Smooth muscle cell (in vitro differentiated cells): ENCODE measurements at regions not wholly inside any gene's neighbourhood (a gene's known extent, or its start where the extent isn't known, plus 50 kb on each side); places are given as distances from the start of the nearest gene placed in this dataset.
A peak's percentile ranks its signal among the peaks of the same experiment; 100 is the strongest.

Experiments used
- DNase-seq: peaks from one replicate; lab custom pipeline; 2025; ENCODE audit not compliant: unreplicated experiment; lab: John Stamatoyannopoulos, UW
- H2AFZ ChIP-seq: fragments of 200-600 bp; sonication (generic); 2 replicates; pipeline ENCODE4 v1.6.0; 2016; ENCODE audit warnings: antibody characterized with exemption, low read depth, mild to moderate bottlenecking
- H3F3A ChIP-seq: fragments of 200-600 bp; sonication (generic); 2 replicates; pipeline ENCODE4 v1.6.0; 2017; ENCODE audit warnings: antibody characterized with exemption, low read depth
- H3K27ac ChIP-seq: fragments of 200-600 bp; sonication (generic); 2 replicates; pipeline ENCODE4 v1.5.1; 2016; ENCODE audit warnings: low read depth, mild to moderate bottlenecking
- H3K27me3 ChIP-seq: fragments of 200-600 bp; sonication (generic); 2 replicates; pipeline ENCODE4 v1.6.1; 2016; ENCODE audit warnings: low read depth, mild to moderate bottlenecking
- H3K36me3 ChIP-seq: fragments of 200-600 bp; sonication (generic); 2 replicates; pipeline ENCODE4 v1.5.1; 2016; ENCODE audit warnings: low read depth
- H3K4me1 ChIP-seq: fragments of 200-600 bp; sonication (generic); 2 replicates; pipeline ENCODE4 v1.5.1; 2016; ENCODE audit warnings: low read depth
- H3K4me2 ChIP-seq: fragments of 200-600 bp; sonication (generic); 2 replicates; pipeline ENCODE4 v1.6.0; 2016; ENCODE audit warnings: mild to moderate bottlenecking
- H3K4me3 ChIP-seq: fragments of 200-600 bp; sonication (generic); 2 replicates; pipeline ENCODE4 v1.5.1; 2016; ENCODE audit warnings: mild to moderate bottlenecking
- H3K79me2 ChIP-seq: fragments of 200-600 bp; sonication (generic); 2 replicates; pipeline ENCODE4 v1.6.0; 2016; ENCODE audit warnings: low read depth, mild to moderate bottlenecking
- H3K9ac ChIP-seq: fragments of 200-600 bp; sonication (generic); 2 replicates; pipeline ENCODE4 v1.6.0; 2016; ENCODE audit warnings: low read depth
- H3K9me3 ChIP-seq: fragments of 200-600 bp; sonication (generic); replicated peaks from 2 replicates; pipeline ENCODE4 v1.5.1; 2016; ENCODE audit warnings: low read depth
- H4K20me1 ChIP-seq: fragments of 200-600 bp; sonication (generic); 2 replicates; pipeline ENCODE4 v1.6.0; 2016; ENCODE audit warnings: low read depth
- CTCF ChIP-seq: fragments of 200-600 bp; sonication (generic); IDR thresholded peaks from 2 replicates; pipeline ENCODE4 v1.5.1; 2017; ENCODE audit warnings: borderline replicate concordance, mild to moderate bottlenecking, antibody characterized with exemption; ENCODE audit not compliant: insufficient read depth, poor library complexity, severe bottlenecking
- WGBS: methylation state at CpG from one replicate; pipeline ENCODE4 v1.1.7; 2016; ENCODE audit warnings: low lambda C conversion rate; 5-methylcytosine and 5-hydroxymethylcytosine counted together

- Histone ChIP-seq H3K4me1 (peaks cover 6% of the 10 kb centered on the region), H3K27ac (no peak overlapping the region), H3K9ac (no peak overlapping the region), H3K79me2 (no peaks in the 10 kb centered on the region), H3K4me2 (no peak overlapping the region), H3K4me3 (no peak overlapping the region), H3F3A (peaks cover 9% of the 10 kb centered on the region), H4K20me1 (no peaks in the 10 kb centered on the region), H3K9me3 (no peaks in the 10 kb centered on the region), H3K36me3 (no peaks in the 10 kb centered on the region), H3K27me3 (no peaks in the 10 kb centered on the region), H2AFZ (no peak overlapping the region)
- no peak for DNase-seq
- WGBS: 87% methylated on average over 4 of the region's 4 CpGs
- no peak for TF ChIP-seq CTCF
These were observed 236.0 kb upstream of the DIO3 start for GRCh38 chr14:101325319-101325718.

GRCh38 chr14:101328412-101329028, 232.8 kb upstream of the DIO3 start:
- Histone ChIP-seq H4K20me1 (no peaks in the 10 kb centered on the region), H3F3A (peaks cover 9% of the 10 kb centered on the region), H3K27me3 (no peaks in the 10 kb centered on the region), H3K9ac (no peak overlapping the region), H3K4me2 (peak overlapping the region; percentile 18), H3K4me3 (no peak overlapping the region), H2AFZ (no peak overlapping the region), H3K36me3 (no peaks in the 10 kb centered on the region), H3K9me3 (no peaks in the 10 kb centered on the region), H3K4me1 (peaks cover 6% of the 10 kb centered on the region), H3K79me2 (no peaks in the 10 kb centered on the region), H3K27ac (peak overlapping the region; percentile 21)
- TF ChIP-seq CTCF: no peak
- WGBS: 62% methylated on average over 10 of the region's 10 CpGs
- DNase-seq: no peak

GRCh38 chr14:101330416-101331140, 230.7 kb upstream of the DIO3 start:
- no peaks in the 10 kb centered on the region for H3K27me3 ChIP-seq
- no peak overlapping the region for H2AFZ ChIP-seq
- no peaks in the 10 kb centered on the region for H3K9me3 ChIP-seq
- no peaks in the 10 kb centered on the region for H3K79me2 ChIP-seq
- no peak overlapping the region for H3K4me3 ChIP-seq
- H3F3A ChIP-seq: no peaks in the 10 kb centered on the region
- H4K20me1 ChIP-seq: no peaks in the 10 kb centered on the region
- DNase-seq: no peak
- H3K27ac ChIP-seq: no peak overlapping the region
- H3K36me3 ChIP-seq: no peaks in the 10 kb centered on the region
- no peak for TF ChIP-seq CTCF
- 92% methylated on average over 22 of the region's 22 CpGs for WGBS
- H3K9ac ChIP-seq: no peak overlapping the region
- H3K4me2 ChIP-seq: no peak overlapping the region
- peaks cover 20% of the 10 kb centered on the region for H3K4me1 ChIP-seq

GRCh38 chr14:101331141-101331525, 230.2 kb upstream of the DIO3 start:
- no peak overlapping the region for H3K27ac ChIP-seq
- no peaks in the 10 kb centered on the region for H3K9me3 ChIP-seq
- no peaks in the 10 kb centered on the region for H3F3A ChIP-seq

More at GRCh38 chr14:101331141-101331525, 230.2 kb upstream of the DIO3 start:
- WGBS: 87% methylated on average over 10 of the region's 10 CpGs
- no peak for DNase-seq
- Histone ChIP-seq H3K4me1 (peaks cover 24% of the 10 kb centered on the region), H3K27me3 (no peaks in the 10 kb centered on the region), H3K36me3 (no peaks in the 10 kb centered on the region), H3K9ac (no peak overlapping the region), H3K4me3 (no peak overlapping the region), H3K4me2 (no peak overlapping the region), H4K20me1 (no peaks in the 10 kb centered on the region), H2AFZ (no peak overlapping the region), H3K79me2 (no peaks in the 10 kb centered on the region)
- TF ChIP-seq CTCF: no peak
